ENCODE measurements at regions not wholly inside any gene's neighbourhood (a gene's known extent, or its start where the extent isn't known, plus 50 kb on each side); places are given as distances from the start of the nearest gene placed in this dataset.
"Not testable (repeated sequence)": the region's sequence is repeated elsewhere in the genome, so short reads cannot be mapped to it uniquely, and the experiment has no call there.

GRCh38 chr10:11684341-11684716, 57.9 kb upstream of the ECHDC3 start:
- TF ChIP-seq, protein P1, sequence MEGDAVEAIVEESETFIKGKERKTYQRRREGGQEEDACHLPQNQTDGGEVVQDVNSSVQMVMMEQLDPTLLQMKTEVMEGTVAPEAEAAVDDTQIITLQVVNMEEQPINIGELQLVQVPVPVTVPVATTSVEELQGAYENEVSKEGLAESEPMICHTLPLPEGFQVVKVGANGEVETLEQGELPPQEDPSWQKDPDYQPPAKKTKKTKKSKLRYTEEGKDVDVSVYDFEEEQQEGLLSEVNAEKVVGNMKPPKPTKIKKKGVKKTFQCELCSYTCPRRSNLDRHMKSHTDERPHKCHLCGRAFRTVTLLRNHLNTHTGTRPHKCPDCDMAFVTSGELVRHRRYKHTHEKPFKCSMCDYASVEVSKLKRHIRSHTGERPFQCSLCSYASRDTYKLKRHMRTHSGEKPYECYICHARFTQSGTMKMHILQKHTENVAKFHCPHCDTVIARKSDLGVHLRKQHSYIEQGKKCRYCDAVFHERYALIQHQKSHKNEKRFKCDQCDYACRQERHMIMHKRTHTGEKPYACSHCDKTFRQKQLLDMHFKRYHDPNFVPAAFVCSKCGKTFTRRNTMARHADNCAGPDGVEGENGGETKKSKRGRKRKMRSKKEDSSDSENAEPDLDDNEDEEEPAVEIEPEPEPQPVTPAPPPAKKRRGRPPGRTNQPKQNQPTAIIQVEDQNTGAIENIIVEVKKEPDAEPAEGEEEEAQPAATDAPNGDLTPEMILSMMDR (IDR thresholded peaks at IDR 0.05), result not testable (repeated sequence)
- not testable (repeated sequence) for TF ChIP-seq POLR2A (IDR thresholded peaks at IDR 0.05)
